Endothelial cell of umbilical vein (primary cell): ENCODE measurements at regions not wholly inside any gene's neighbourhood (a gene's known extent, or its start where the extent isn't known, plus 50 kb on each side); places are given as distances from the start of the nearest gene placed in this dataset.
A peak's percentile ranks its signal among the peaks of the same experiment; 100 is the strongest.

Source experiments
- BruUV-seq: library from RNA; stranded (reverse); fragments of 400-500 nt; replicated peaks from 2 replicates; lab custom pipeline; 2021; lab: Mats Ljungman, UMichigan
- CTCF ChIA-PET: fragments of 300-600, 350-600 bp; sonication (Branson Sonifier 250); formaldehyde crosslinking; loops from one replicate; lab custom pipeline; 2021; ENCODE audit warnings: antibody characterized with exemption, inconsistent platforms; lab: Charles Lee
- POLR2A ChIA-PET: fragments of 300-600, 350-600 bp; sonication (Branson Sonifier 250); formaldehyde crosslinking; loops from one replicate; lab custom pipeline; 2021; ENCODE audit warnings: antibody characterized with exemption, inconsistent platforms; lab: Charles Lee
- DNase-seq: peaks from one replicate; pipeline ENCODE4 v3.0.0-alpha.2; 2011; ENCODE audit warnings: low read depth, low spot score
- FAIRE-seq: peaks from 2 replicates; lab custom pipeline; 2011; peaks lifted over from hg19 to GRCh38; lab: Jason Lieb, UNC
- H2AFZ ChIP-seq: 2 replicates; pipeline ENCODE4 v1.6.0; 2012; ENCODE audit warnings: low read depth, low read length, control low read depth, inconsistent platforms
- H3K27ac ChIP-seq: 2 replicates; pipeline ENCODE4 v1.5.1; 2011; ENCODE audit warnings: low read depth, mild to moderate bottlenecking, control low read depth, low read length, moderate library complexity; ENCODE audit not compliant: insufficient read depth
- H3K27me3 ChIP-seq, 2 experiments: 2 replicates each; pipeline versions ENCODE4 v1.6.0 to v1.6.1; 2011; ENCODE audit warnings: low read length in 2 of 2, mixed read lengths in 1 of 2; ENCODE audit not compliant: control insufficient read depth in 2 of 2, insufficient read depth in 2 of 2
- H3K36me3 ChIP-seq, 2 experiments: 2 replicates in 1 of 2; 3 replicates in 1 of 2; pipeline ENCODE4 v1.5.1; 2011; ENCODE audit warnings: low read length in 2 of 2, mild to moderate bottlenecking in 1 of 2, moderate library complexity in 1 of 2; ENCODE audit not compliant: control insufficient read depth in 2 of 2, insufficient read depth in 2 of 2; ENCODE audit errors: extremely low read depth in 1 of 2
- H3K4me1 ChIP-seq: 3 replicates; pipeline ENCODE4 v1.5.1; 2011; ENCODE audit warnings: mild to moderate bottlenecking, low read length; ENCODE audit not compliant: control insufficient read depth, insufficient read depth; ENCODE audit errors: extremely low read depth
- H3K4me2 ChIP-seq: 2 replicates; pipeline ENCODE4 v1.6.1; 2011; ENCODE audit warnings: low read length, control low read depth, mixed read lengths; ENCODE audit not compliant: insufficient read depth
- H3K4me3 ChIP-seq, 3 experiments: fragments of 200-600 bp in 1 of 3; sonication (generic), shearing (Covaris generic) in 1 of 3; replicated peaks in 1 of 3; 2 replicates each; pipeline ENCODE4 v1.5.1; 2011 to 2016; ENCODE audit warnings: control low read depth in 3 of 3, low read length in 3 of 3, mild to moderate bottlenecking in 2 of 3, inconsistent platforms in 1 of 3, low read depth in 1 of 3, moderate library complexity in 1 of 3; ENCODE audit not compliant: insufficient read depth in 1 of 3
- H3K79me2 ChIP-seq: 2 replicates; pipeline ENCODE4 v1.6.0; 2012; ENCODE audit warnings: low read length, inconsistent platforms; ENCODE audit not compliant: control insufficient read depth, insufficient read depth
- H3K9ac ChIP-seq: replicated peaks from 2 replicates; pipeline ENCODE3; 2011; ENCODE audit warnings: low read length, control low read depth; ENCODE audit not compliant: insufficient read depth; ENCODE audit errors: extremely low read depth
- H3K9me1 ChIP-seq: replicated peaks from 3 replicates; pipeline ENCODE4 v1.6.0; 2011; ENCODE audit warnings: mild to moderate bottlenecking, low read length; ENCODE audit not compliant: control insufficient read depth, insufficient read depth; ENCODE audit errors: extremely low read depth
- H3K9me3 ChIP-seq: replicated peaks from 2 replicates; pipeline ENCODE4 v1.5.1; 2012; ENCODE audit warnings: low read length, inconsistent platforms; ENCODE audit not compliant: control insufficient read depth, insufficient read depth
- H4K20me1 ChIP-seq: replicated peaks from 2 replicates; pipeline ENCODE3; 2011; ENCODE audit warnings: mild to moderate bottlenecking, low read length; ENCODE audit not compliant: control insufficient read depth, insufficient read depth; ENCODE audit errors: extremely low read depth
- CTCF ChIP-seq, 2 donors: IDR thresholded peaks; 1 replicate in 1 of 2; 2 replicates in 1 of 2; pipeline ENCODE4 v1.5.1; 2011; ENCODE audit warnings: low read length in 2 of 2, mild to moderate bottlenecking in 2 of 2, moderate library complexity in 2 of 2, control low read depth in 1 of 2, inconsistent platforms in 1 of 2, low read depth in 1 of 2; ENCODE audit not compliant: insufficient read depth in 1 of 2; ENCODE audit errors: extremely low read depth in 1 of 2
- EZH2 ChIP-seq: IDR thresholded peaks from 2 replicates; pipeline ENCODE4 v1.6.1; 2012; ENCODE audit warnings: borderline replicate concordance, low read depth, mild to moderate bottlenecking, moderate library complexity, low read length, inconsistent platforms; ENCODE audit not compliant: severe bottlenecking
- FOS ChIP-seq: IDR thresholded peaks from 2 replicates; pipeline ENCODE4 v1.6.1; 2011; ENCODE audit warnings: mild to moderate bottlenecking, low read length, moderate library complexity, borderline replicate concordance; ENCODE audit not compliant: insufficient read depth
- GATA2 ChIP-seq: IDR thresholded peaks from 2 replicates; pipeline ENCODE4 v1.7.0; 2011; ENCODE audit warnings: low read depth, mild to moderate bottlenecking, moderate library complexity, mixed read lengths, low read length; ENCODE audit not compliant: insufficient read length, insufficient read depth
- JUN ChIP-seq: IDR thresholded peaks from 2 replicates; pipeline ENCODE4 v1.6.1; 2011; ENCODE audit warnings: borderline replicate concordance, low read depth; ENCODE audit not compliant: insufficient read length, insufficient read depth
- MAX ChIP-seq: IDR thresholded peaks from 2 replicates; pipeline ENCODE4 v1.6.1; 2011; ENCODE audit not compliant: insufficient read depth, insufficient read length
- MYC ChIP-seq: IDR thresholded peaks from one replicate; pipeline ENCODE4 v1.6.1; 2011; ENCODE audit warnings: mild to moderate bottlenecking, low read depth, low read length
- POLR2A ChIP-seq: IDR thresholded peaks from 2 replicates; pipeline ENCODE4 v1.6.1; 2012; ENCODE audit warnings: low read depth, mild to moderate bottlenecking, control low read depth, low read length
- POLR2AphosphoS5 ChIP-seq: IDR thresholded peaks from 2 replicates; pipeline ENCODE4 v1.6.1; 2012; ENCODE audit warnings: low read depth, mild to moderate bottlenecking, control low read depth, low read length, moderate library complexity; ENCODE audit not compliant: insufficient read depth
- dilution Hi-C: fragments of 300-500 bp; cut with MboI; formaldehyde crosslinking; loops from one replicate; pipeline ENCODE4 v1.15.0; 2019; ENCODE audit warnings: low sequenced_read_pairs; ENCODE audit not compliant: extremely low pct_ligation_motif_present
- intact Hi-C: fragments of 100-400 bp; cut with micrococcal nuclease; formaldehyde crosslinking; loops from one replicate; pipeline ENCODE4 v1.10.0; 2022

DNA sequence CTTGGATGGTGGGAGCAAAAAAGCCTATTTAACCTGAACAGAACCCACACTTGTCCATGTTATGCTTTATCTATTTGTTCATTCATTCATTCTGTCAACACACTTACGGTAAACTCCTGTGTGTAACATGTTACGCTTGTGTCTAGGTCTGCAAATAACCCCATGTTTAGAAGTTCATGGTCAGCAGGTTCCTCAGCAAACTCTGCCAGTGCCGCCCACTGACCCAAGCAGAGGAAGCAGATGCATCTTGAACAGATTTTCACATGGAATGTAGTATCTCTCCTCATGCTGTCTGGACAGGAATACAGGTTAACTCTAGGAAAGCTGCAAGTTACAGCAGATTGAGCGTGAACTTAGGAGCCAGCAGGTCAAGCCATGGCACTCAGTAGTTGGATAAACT is 213.7 kb upstream of the COPS8 start:
- dilution Hi-C loops: no loop called here
- Histone ChIP-seq H3K9me1 (no peaks in the 10 kb centered on the region), H3K9ac (peak overlapping the region; percentile 54), H3K27ac (peak overlapping the region; percentile 92), H3K27me3 (no peaks in the 10 kb centered on the region), H3K9me3 (no peaks in the 10 kb centered on the region), H2AFZ (no peak overlapping the region), H3K4me1 (peaks cover 35% of the 10 kb centered on the region), H3K36me3 (no peaks in the 10 kb centered on the region), H3K4me3 (no peak overlapping the region), H3K4me2 (peak overlapping the region; percentile 14), H4K20me1 (no peaks in the 10 kb centered on the region), H3K79me2 (no peaks in the 10 kb centered on the region)
- DNase-seq (no peak), FAIRE-seq (no peak)
- intact Hi-C loops: loop anchor here (5.0 kb wide), 4 partner anchors 125 to 365 kb away; a partner anchor contains a TSS
- ChIA-PET CTCF (interaction anchor here (1.0 to 1.9 kb wide), 12 partner anchors 13 to 700 kb away, joined by 3 to 4 read pairs (median 3); partner anchors contain the start of gene ACKR3), POLR2A (interaction anchor here (1.2 to 1.9 kb wide), 3 partner anchors 15 to 75 kb away, joined by 3 to 5 read pairs (median 4); no protein-coding TSS in a partner anchor)
- no peak for TF ChIP-seq POLR2AphosphoS5
- TF ChIP-seq MAX: no peak
- no peak for TF ChIP-seq POLR2A
- no peak for TF ChIP-seq JUN
- no peak for TF ChIP-seq GATA2
- BruUV-seq: TSS peak; percentile 99

DNA sequence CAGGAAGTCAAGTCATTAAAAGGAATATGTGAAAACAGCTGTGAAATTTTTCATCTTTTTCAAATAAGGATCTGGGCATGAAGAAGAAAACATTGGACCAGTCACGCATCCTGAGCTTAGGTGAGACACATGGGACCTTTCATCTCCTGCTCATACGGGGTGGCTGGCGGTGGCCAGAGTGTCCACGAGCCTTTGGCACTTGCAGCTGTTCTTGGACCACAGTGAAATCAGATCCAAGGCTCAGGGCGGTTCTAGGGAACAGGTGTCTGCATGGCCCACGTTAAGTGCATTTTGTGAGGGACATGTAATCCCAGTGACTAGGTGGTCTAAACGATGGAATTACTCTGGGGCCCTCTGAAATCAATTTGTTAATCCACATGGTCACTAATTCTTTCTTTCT is 212.7 kb upstream of the COPS8 start:
- BruUV-seq: no TSS peak
- Histone ChIP-seq H3K27ac (peak overlapping the region; percentile 92), H3K4me3 (no peak overlapping the region), H3K9me3 (no peaks in the 10 kb centered on the region), H3K36me3 (no peaks in the 10 kb centered on the region), H4K20me1 (no peaks in the 10 kb centered on the region), H3K79me2 (no peaks in the 10 kb centered on the region), H3K4me2 (no peak overlapping the region), H3K4me1 (peaks cover 35% of the 10 kb centered on the region), H3K27me3 (no peaks in the 10 kb centered on the region), H2AFZ (no peak overlapping the region), H3K9ac (no peak overlapping the region), H3K9me1 (no peaks in the 10 kb centered on the region)
- CTCF ChIA-PET: interaction anchor here (1.1 kb wide), 1 partner anchor 49 kb away, joined by 4 read pairs; no protein-coding TSS in a partner anchor
- no peak for TF ChIP-seq MYC
- TF ChIP-seq EZH2: no peak
- TF ChIP-seq POLR2AphosphoS5: no peak
- TF ChIP-seq POLR2A: no peak
- no peak for TF ChIP-seq CTCF (IDR thresholded peaks at IDR 0.05; ENCODE audit: extremely low read depth in 1 of 2, insufficient read depth in 1 of 2, low read depth in 1 of 2, low read length in 2 of 2)
- TF ChIP-seq GATA2: no peak
- no peak for TF ChIP-seq MAX
- no peak for TF ChIP-seq FOS
- no peak for TF ChIP-seq JUN
- dilution Hi-C loops (no loop called here), intact Hi-C loops (loop anchor here (5.0 kb wide), 4 partner anchors 124 to 366 kb away; a partner anchor contains a TSS)
- FAIRE-seq (no peak), DNase-seq (no peak)
- POLR2A ChIA-PET: interaction anchor here (1.7 kb wide), 1 partner anchor 74 kb away, joined by 4 read pairs; no protein-coding TSS in a partner anchor
